AG20443 (cell line): ENCODE measurements at regions not wholly inside any gene's neighbourhood (a gene's known extent, or its start where the extent isn't known, plus 50 kb on each side); places are given as distances from the start of the nearest gene placed in this dataset.
"Not testable (repeated sequence)": the region's sequence is repeated elsewhere in the genome, so short reads cannot be mapped to it uniquely, and the experiment has no call there.

Experiments used
- DNase-seq: peaks from one replicate; pipeline ENCODE4 v3.0.0; 2012; ENCODE audit warnings: low spot score, mixed read lengths

GRCh38 chr17:20633268-20634059, 53.9 kb downstream of the CDRT15L2 start:
- DNase-seq, result not testable (repeated sequence)

GRCh38 chr17:20640147-20640546, 60.6 kb downstream of the CDRT15L2 start:
- DNase-seq, result not testable (repeated sequence)

- DNase-seq, result not testable (repeated sequence)
These were observed 67.2 kb downstream of the CDRT15L2 start for GRCh38 chr17:20646661-20647272.

- not testable (repeated sequence) for DNase-seq
These were observed 69.7 kb downstream of the CDRT15L2 start for GRCh38 chr17:20649097-20649767.

GRCh38 chr17:20651022-20651421, 71.5 kb downstream of the CDRT15L2 start:
- not testable (repeated sequence) for DNase-seq

GRCh38 chr17:20651736-20652135, 72.2 kb downstream of the CDRT15L2 start:
- DNase-seq, result not testable (repeated sequence)

GRCh38 chr17:20653391-20653790, 73.9 kb downstream of the CDRT15L2 start:
- DNase-seq, result not testable (repeated sequence)

GRCh38 chr17:20654114-20654513, 74.6 kb downstream of the CDRT15L2 start:
- not testable (repeated sequence) for DNase-seq

- not testable (repeated sequence) for DNase-seq
These were observed 75.1 kb downstream of the CDRT15L2 start for GRCh38 chr17:20654575-20654974.

GRCh38 chr17:20665103-20665955, 85.8 kb downstream of the CDRT15L2 start:
- DNase-seq, result not testable (repeated sequence)

- not testable (repeated sequence) for DNase-seq
These were observed 87.2 kb downstream of the CDRT15L2 start for GRCh38 chr17:20666689-20667088.

GRCh38 chr17:20667712-20668111, 88.2 kb downstream of the CDRT15L2 start:
- DNase-seq, result not testable (repeated sequence)

GRCh38 chr17:20668316-20668715, 88.8 kb downstream of the CDRT15L2 start:
- not testable (repeated sequence) for DNase-seq

- DNase-seq, result not testable (repeated sequence)
These were observed 89.3 kb downstream of the CDRT15L2 start for GRCh38 chr17:20668868-20669267.

GRCh38 chr17:20670506-20670905, 91.0 kb downstream of the CDRT15L2 start:
- not testable (repeated sequence) for DNase-seq

- not testable (repeated sequence) for DNase-seq
These were observed 94.8 kb downstream of the CDRT15L2 start for GRCh38 chr17:20674374-20674773.

- not testable (repeated sequence) for DNase-seq
These were observed 96.2 kb downstream of the CDRT15L2 start for GRCh38 chr17:20675707-20676106.

- not testable (repeated sequence) for DNase-seq
These were observed 97.1 kb downstream of the CDRT15L2 start for GRCh38 chr17:20676656-20677055.

GRCh38 chr17:20677469-20677868, 97.9 kb downstream of the CDRT15L2 start:
- DNase-seq, result not testable (repeated sequence)

GRCh38 chr17:20678424-20678823, 98.9 kb downstream of the CDRT15L2 start:
- DNase-seq, result not testable (repeated sequence)
